ENCODE measurements at regions not wholly inside any gene's neighbourhood (a gene's known extent, or its start where the extent isn't known, plus 50 kb on each side); places are given as distances from the start of the nearest gene placed in this dataset.

DNA sequence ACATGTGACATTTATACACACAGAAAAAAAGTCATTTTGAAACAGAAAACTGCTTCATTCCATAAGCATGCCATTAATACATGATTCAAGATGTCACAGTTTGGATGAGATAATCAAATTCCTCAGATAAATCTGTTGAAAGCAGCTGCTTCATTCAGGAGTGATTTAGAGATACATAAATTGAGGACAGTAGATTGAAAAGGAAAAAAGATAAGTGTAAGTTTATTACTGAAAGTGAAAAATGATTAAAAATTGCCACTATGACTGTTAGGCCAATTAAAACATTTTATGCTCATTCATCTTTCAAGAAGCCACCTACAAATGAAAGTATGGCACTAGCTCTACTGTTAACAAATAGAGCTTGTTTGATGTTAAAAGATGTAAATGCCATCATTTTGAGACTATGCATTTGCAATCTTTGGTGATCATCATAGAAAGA, 136.9 kb upstream of the CDK6 start:
- ChIA-PET CTCF (interaction anchor here (1.8 kb wide), 1 partner anchor 352 kb away, joined by 5 read pairs; no protein-coding TSS in a partner anchor), POLR2A (no interaction called here)
- no peak for DNase-seq (ENCODE audit: extremely low spot score)
- TF ChIP-seq, protein P1, sequence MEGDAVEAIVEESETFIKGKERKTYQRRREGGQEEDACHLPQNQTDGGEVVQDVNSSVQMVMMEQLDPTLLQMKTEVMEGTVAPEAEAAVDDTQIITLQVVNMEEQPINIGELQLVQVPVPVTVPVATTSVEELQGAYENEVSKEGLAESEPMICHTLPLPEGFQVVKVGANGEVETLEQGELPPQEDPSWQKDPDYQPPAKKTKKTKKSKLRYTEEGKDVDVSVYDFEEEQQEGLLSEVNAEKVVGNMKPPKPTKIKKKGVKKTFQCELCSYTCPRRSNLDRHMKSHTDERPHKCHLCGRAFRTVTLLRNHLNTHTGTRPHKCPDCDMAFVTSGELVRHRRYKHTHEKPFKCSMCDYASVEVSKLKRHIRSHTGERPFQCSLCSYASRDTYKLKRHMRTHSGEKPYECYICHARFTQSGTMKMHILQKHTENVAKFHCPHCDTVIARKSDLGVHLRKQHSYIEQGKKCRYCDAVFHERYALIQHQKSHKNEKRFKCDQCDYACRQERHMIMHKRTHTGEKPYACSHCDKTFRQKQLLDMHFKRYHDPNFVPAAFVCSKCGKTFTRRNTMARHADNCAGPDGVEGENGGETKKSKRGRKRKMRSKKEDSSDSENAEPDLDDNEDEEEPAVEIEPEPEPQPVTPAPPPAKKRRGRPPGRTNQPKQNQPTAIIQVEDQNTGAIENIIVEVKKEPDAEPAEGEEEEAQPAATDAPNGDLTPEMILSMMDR (IDR thresholded peaks at IDR 0.05; ENCODE audit: control extremely low read depth, extremely low read depth, low read depth, missing control alignments), result no peak

- CTCF ChIA-PET, result no interaction called here
- POLR2A ChIA-PET, result no interaction called here
- no peak for DNase-seq (ENCODE audit: extremely low spot score)
- TF ChIP-seq, protein P1 (IDR thresholded peaks at IDR 0.05; ENCODE audit: control extremely low read depth, extremely low read depth, low read depth, missing control alignments), result no peak
These were observed 136.1 kb upstream of the CDK6 start for GRCh38 chr7:92972441-92972840.

DNA sequence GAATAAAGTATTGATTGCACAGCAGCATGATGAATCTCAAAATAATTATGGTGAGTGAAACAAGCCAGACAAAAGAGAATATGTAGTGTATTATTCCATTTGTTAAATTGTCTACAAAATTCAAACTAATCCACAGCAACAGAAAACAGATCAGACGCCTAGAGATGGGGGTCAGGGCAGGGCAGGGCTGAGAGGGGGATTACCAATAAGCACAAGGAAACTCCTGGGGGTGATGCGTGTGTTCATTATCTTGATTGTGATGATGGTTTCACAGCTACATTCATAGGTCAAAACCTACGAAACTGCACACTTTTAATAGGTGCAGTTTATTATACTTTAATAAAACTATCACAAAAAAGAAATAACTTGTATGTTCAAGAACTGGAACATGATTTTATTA, 132.7 kb upstream of the CDK6 start:
- TF ChIP-seq, protein P1 (IDR thresholded peaks at IDR 0.05; ENCODE audit: control extremely low read depth, extremely low read depth, low read depth, missing control alignments), result no peak
- DNase-seq (ENCODE audit: extremely low spot score), result no peak
- ChIA-PET POLR2A (no interaction called here), CTCF (no interaction called here)

GRCh38 chr7:92968502-92968901, 132.1 kb upstream of the CDK6 start:
- TF ChIP-seq, protein P1 (IDR thresholded peaks at IDR 0.05; ENCODE audit: control extremely low read depth, extremely low read depth, low read depth, missing control alignments), result no peak
- CTCF ChIA-PET, result no interaction called here
- POLR2A ChIA-PET, result no interaction called here

DNA sequence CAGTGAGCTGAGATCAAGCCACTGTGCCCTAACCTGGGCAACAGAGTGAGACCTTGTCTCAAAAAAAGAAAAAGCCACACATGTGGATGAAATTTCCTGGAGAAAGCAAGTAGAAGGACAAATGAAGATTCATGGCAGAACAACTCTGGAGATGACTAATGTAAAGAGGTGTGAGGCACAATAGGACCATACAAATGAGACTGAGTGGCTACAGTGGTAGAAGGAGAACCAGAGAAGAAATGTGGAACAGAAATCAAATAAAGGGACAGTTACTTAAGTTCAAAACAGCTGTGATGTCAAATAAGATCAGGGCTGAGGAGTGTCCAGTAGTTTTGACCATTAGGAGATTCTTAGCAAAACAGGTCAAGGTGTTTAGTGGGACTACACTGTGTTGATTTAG, 130.9 kb upstream of the CDK6 start:
- no peak for DNase-seq (ENCODE audit: extremely low spot score)
- TF ChIP-seq, protein P1 (IDR thresholded peaks at IDR 0.05; ENCODE audit: control extremely low read depth, extremely low read depth, low read depth, missing control alignments), result no peak
- CTCF ChIA-PET, result interaction anchor here (0.9 to 1.2 kb wide), 2 partner anchors 9 to 102 kb away, joined by 3 read pairs; no protein-coding TSS in a partner anchor
- POLR2A ChIA-PET, result no interaction called here

More at GRCh38 chr7:92968502-92968901, 132.1 kb upstream of the CDK6 start:
- no peak for DNase-seq (ENCODE audit: extremely low spot score)

DNA sequence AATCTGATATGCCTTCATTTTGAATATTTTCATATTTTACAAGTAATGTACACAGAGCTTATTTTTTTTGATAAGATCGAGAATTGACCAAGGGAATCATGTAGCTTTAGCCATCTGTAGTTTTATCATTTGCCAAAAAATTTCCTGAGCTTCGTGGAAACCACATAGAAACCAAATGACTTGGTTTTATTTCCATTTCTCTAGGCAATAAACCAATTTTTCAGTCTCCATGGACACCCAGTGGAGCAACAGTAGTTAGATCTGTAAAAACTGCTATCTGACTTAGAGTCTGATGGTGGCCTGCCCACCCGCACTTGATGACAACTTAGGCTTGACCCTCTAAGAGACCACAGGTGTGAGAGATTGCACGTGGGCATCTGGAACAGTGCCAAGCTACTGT, 127.8 kb upstream of the CDK6 start:
- TF ChIP-seq, protein P1 (IDR thresholded peaks at IDR 0.05; ENCODE audit: control extremely low read depth, extremely low read depth, low read depth, missing control alignments), result no peak
- ChIA-PET POLR2A (no interaction called here), CTCF (interaction anchor here (1.3 to 1.7 kb wide), 3 partner anchors 10 to 23 kb away, joined by 4 to 9 read pairs (median 5); no protein-coding TSS in a partner anchor)
- DNase-seq (ENCODE audit: extremely low spot score), result no peak
